HL-60 (cell line): ENCODE measurements at regions not wholly inside any gene's neighbourhood (a gene's known extent, or its start where the extent isn't known, plus 50 kb on each side); places are given as distances from the start of the nearest gene placed in this dataset.

Source experiments
- DNase-seq, 2 experiments: peaks; one replicate each; pipeline ENCODE4 v3.0.0-alpha.2; 2010 to 2020; ENCODE audit warnings: low read depth in 1 of 2, low spot score in 1 of 2
- H3K27ac ChIP-seq: fragments of 250-450 bp; sonication (Bioruptor Pico); replicated peaks from 2 replicates; pipeline ENCODE4 v1.5.1; 2020; ENCODE audit warnings: mild to moderate bottlenecking, moderate library complexity
- H3K27me3 ChIP-seq: fragments of 250-450 bp; sonication (Bioruptor Pico); 2 replicates; pipeline ENCODE4 v1.5.1; 2021; ENCODE audit warnings: mild to moderate bottlenecking, moderate library complexity; ENCODE audit not compliant: insufficient read depth, poor library complexity, severe bottlenecking
- H3K4me3 ChIP-seq: replicated peaks from 2 replicates; pipeline ENCODE4 v1.5.1; 2011; ENCODE audit warnings: mild to moderate bottlenecking, control low read depth, low read length; ENCODE audit not compliant: insufficient read depth
- CTCF ChIP-seq: IDR thresholded peaks from one replicate; pipeline ENCODE4 v1.5.1; 2011; ENCODE audit warnings: low read length, control low read depth, inconsistent platforms; ENCODE audit not compliant: insufficient read depth
- GABPA ChIP-seq: IDR thresholded peaks from 2 replicates; pipeline ENCODE4 v1.6.1; 2012; ENCODE audit warnings: low read depth
- POLR2AphosphoS5 ChIP-seq: IDR thresholded peaks from 2 replicates; pipeline ENCODE4 v1.6.1; 2012; ENCODE audit warnings: low read depth
- REST ChIP-seq: IDR thresholded peaks from 2 replicates; pipeline ENCODE4 v1.6.1; 2012; ENCODE audit warnings: low read depth; ENCODE audit not compliant: insufficient replicate concordance
- SPI1 ChIP-seq: IDR thresholded peaks from 2 replicates; pipeline ENCODE4 v1.6.1; 2012; ENCODE audit warnings: low read depth, mild to moderate bottlenecking, borderline replicate concordance

GRCh38 chr11:92505689-92506088, 281.1 kb downstream of the FAT3 start:
- TF ChIP-seq REST (no peak), GABPA (no peak), POLR2AphosphoS5 (no peak), CTCF (no peak), SPI1 (no peak)
- H3K27me3 ChIP-seq = no peaks in the 10 kb centered on the region
- H3K27ac ChIP-seq = no peak overlapping the region

GRCh38 chr11:92506809-92507336, 282.3 kb downstream of the FAT3 start:
- no peak for DNase-seq
- Histone ChIP-seq H3K27ac (no peak overlapping the region), H3K27me3 (no peaks in the 10 kb centered on the region), H3K4me3 (no peak overlapping the region)
- TF ChIP-seq GABPA (no peak), SPI1 (no peak)

More at GRCh38 chr11:92505689-92506088, 281.1 kb downstream of the FAT3 start:
- H3K4me3 ChIP-seq = no peak overlapping the region
- no peak for DNase-seq

- no peak for TF ChIP-seq POLR2AphosphoS5
- TF ChIP-seq REST = no peak
- TF ChIP-seq GABPA = no peak
- no peak for TF ChIP-seq CTCF
- no peak for TF ChIP-seq SPI1
- no peak for DNase-seq
- Histone ChIP-seq H3K27me3 (no peaks in the 10 kb centered on the region), H3K4me3 (no peak overlapping the region), H3K27ac (no peak overlapping the region)
Observed at GRCh38 chr11:92510591-92510990, 286.0 kb downstream of the FAT3 start.

- no peak overlapping the region for H3K4me3 ChIP-seq
- H3K27me3 ChIP-seq = no peaks in the 10 kb centered on the region
- H3K27ac ChIP-seq = no peak overlapping the region
- TF ChIP-seq GABPA (no peak), CTCF (no peak), REST (no peak), SPI1 (no peak), POLR2AphosphoS5 (no peak)
- no peak for DNase-seq
Observed at GRCh38 chr11:92511522-92512203, 287.0 kb downstream of the FAT3 start.
